GM13977 (cell line): ENCODE measurements at regions not wholly inside any gene's neighbourhood (a gene's known extent, or its start where the extent isn't known, plus 50 kb on each side); places are given as distances from the start of the nearest gene placed in this dataset.

Source experiments
- DNase-seq: peaks from one replicate; pipeline ENCODE4 v3.0.0; 2012; ENCODE audit warnings: low spot score
- in situ Hi-C: fragments of 300-500 bp; cut with MboI; formaldehyde crosslinking; loops from one replicate; pipeline ENCODE4 v1.12.0; 2022; ENCODE audit warnings: low sequenced_read_pairs, low pct_unique_long_range_greater_than_20kb, mixed read lengths, inconsistent platforms; ENCODE audit not compliant: unreplicated experiment
- TF ChIP-seq, protein P1 (sequence below): IDR thresholded peaks from 2 replicates; pipeline ENCODE4 v1.5.1; 2012; ENCODE audit warnings: mild to moderate bottlenecking, control low read depth; ENCODE audit not compliant: insufficient read depth; ENCODE audit errors: extremely low read depth, missing control alignments

DNA sequence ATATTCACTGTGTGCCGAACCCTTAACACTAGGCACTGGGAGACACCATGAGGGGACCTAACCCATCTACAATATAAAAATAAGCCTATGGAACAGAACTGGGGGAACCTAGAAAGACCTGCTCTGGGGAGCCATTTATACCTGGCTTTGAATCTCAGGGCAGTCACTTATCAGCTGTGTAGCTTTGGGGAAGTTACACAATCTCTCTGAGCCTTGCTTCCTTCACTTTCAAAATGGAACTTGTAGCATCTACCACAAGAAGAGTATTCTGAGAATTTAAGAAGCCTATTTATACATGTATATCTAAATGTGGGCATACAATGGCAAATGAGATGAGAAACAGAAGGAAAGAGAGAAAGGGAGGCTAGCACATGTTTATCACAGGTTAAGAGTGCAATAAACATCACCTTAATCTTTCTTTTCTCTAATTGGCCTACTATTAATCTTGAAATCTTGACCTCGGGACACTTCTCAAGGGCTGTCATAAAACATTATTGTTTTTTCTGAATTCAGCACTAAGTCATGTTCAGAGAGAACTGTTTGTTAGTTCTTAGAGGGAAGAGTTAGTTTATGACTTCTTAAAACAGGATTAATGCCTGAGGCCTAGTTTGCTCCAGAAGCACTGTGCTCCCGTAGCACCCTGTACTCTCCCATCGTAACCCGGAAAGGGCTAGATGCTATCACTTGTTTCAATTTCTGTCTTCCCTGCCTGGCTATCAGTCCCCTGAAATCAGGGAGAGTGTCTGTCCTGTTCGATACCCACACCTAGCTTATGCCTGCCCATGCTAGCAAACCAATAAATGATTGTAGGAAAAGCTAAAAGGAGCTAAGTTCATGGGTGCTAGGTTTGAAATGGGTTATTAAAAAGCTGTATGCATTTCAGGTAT, 606.4 kb upstream of the CLINT1 start:
- in situ Hi-C loops: no loop called here
- TF ChIP-seq, protein P1, sequence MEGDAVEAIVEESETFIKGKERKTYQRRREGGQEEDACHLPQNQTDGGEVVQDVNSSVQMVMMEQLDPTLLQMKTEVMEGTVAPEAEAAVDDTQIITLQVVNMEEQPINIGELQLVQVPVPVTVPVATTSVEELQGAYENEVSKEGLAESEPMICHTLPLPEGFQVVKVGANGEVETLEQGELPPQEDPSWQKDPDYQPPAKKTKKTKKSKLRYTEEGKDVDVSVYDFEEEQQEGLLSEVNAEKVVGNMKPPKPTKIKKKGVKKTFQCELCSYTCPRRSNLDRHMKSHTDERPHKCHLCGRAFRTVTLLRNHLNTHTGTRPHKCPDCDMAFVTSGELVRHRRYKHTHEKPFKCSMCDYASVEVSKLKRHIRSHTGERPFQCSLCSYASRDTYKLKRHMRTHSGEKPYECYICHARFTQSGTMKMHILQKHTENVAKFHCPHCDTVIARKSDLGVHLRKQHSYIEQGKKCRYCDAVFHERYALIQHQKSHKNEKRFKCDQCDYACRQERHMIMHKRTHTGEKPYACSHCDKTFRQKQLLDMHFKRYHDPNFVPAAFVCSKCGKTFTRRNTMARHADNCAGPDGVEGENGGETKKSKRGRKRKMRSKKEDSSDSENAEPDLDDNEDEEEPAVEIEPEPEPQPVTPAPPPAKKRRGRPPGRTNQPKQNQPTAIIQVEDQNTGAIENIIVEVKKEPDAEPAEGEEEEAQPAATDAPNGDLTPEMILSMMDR: no peak
- DNase-seq: no peak

GRCh38 chr5:158464383-158464782, 605.4 kb upstream of the CLINT1 start:
- in situ Hi-C loops: no loop called here
- TF ChIP-seq, protein P1: no peak
- no peak for DNase-seq

DNA sequence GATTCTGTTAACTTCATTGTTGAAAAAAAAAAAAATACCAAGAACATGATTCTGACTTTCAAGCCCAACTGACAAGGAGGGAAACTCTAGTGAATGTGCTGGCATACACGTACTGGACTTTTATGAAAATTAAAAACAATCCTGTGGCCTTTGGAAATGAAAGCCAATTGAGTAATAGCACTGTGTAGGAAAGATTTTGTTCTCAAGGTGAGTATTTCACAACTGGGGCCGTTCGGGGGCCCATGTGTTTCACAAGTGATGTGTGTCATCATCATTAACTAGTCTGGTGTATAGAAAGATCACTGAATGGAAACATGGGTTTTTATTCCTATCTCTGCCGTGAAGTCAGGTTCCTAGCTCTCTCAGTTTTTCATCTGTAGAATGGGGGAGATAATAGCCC, 605.0 kb upstream of the CLINT1 start:
- in situ Hi-C loops: no loop called here
- TF ChIP-seq, protein P1: no peak
- DNase-seq: peak; percentile 21

DNA sequence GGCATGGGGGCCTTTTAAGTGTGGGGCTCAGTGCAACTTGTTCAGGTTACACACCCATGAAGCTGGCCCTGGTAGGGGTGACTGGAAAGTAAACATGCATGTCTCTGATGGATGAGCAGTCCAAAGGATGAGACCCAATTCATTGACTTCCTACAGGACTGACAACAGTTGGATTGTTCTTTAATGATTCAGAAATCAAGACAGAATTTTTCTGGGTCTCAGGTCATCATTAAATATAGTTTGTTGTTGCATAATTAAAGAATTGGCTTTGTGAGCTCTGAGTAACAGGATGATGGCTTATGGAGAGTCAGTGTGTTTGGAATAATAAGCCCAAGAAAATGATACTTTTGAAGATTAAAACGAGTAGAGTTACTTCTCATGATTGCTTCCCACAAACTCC, 604.2 kb upstream of the CLINT1 start:
- no peak for DNase-seq

GRCh38 chr5:158462349-158463114, 603.6 kb upstream of the CLINT1 start:
- TF ChIP-seq, protein P1: no peak
- in situ Hi-C loops: no loop called here
- DNase-seq: no peak

More for the DNA sequence above, 604.2 kb upstream of the CLINT1 start:
- TF ChIP-seq, protein P1: no peak
- in situ Hi-C loops: no loop called here

- TF ChIP-seq, protein P1: no peak
- in situ Hi-C loops: no loop called here
Measured at GRCh38 chr5:158461240-158461854, 602.4 kb upstream of the CLINT1 start.

More at GRCh38 chr5:158461240-158461854, 602.4 kb upstream of the CLINT1 start:
- no peak for DNase-seq
